ENCODE measurements at regions not wholly inside any gene's neighbourhood (a gene's known extent, or its start where the extent isn't known, plus 50 kb on each side); places are given as distances from the start of the nearest gene placed in this dataset.
A peak's percentile ranks its signal among the peaks of the same experiment; 100 is the strongest.
"Not testable (repeated sequence)": the region's sequence is repeated elsewhere in the genome, so short reads cannot be mapped to it uniquely, and the experiment has no call there.

- H3K4me2 ChIP-seq = no peak overlapping the region
- no peak overlapping the region for H3K4me3 ChIP-seq
- no peak for TF ChIP-seq EZH2 (IDR thresholded peaks at IDR 0.05; ENCODE audit: borderline replicate concordance)
- TF ChIP-seq CTCF (IDR thresholded peaks at IDR 0.05; ENCODE audit: poor library complexity) = peak; percentile 98
- no peak overlapping the region for H2AFZ ChIP-seq
- no peaks in the 10 kb centered on the region for H3K9me2 ChIP-seq (replicated peaks; ENCODE audit: insufficient read depth)
- no peak overlapping the region for H3K27ac ChIP-seq
- 15% methylated on average over 6 of the region's 6 CpGs for WGBS (ENCODE audit: low lambda C conversion rate, missing lambda C conversion rate)
- DNase-seq (ENCODE audit: low spot score) = peak; percentile 81
- no peaks in the 10 kb centered on the region for H4K20me1 ChIP-seq (ENCODE audit: insufficient read depth, poor library complexity, severe bottlenecking)
- H3K9me3 ChIP-seq (ENCODE audit: low read depth) = no peaks in the 10 kb centered on the region
- no peaks in the 10 kb centered on the region for H3K36me3 ChIP-seq (replicated peaks; ENCODE audit: insufficient read depth, low read depth)
- H3K4me1 ChIP-seq (ENCODE audit: insufficient read depth) = no peaks in the 10 kb centered on the region
- H3K27me3 ChIP-seq = no peaks in the 10 kb centered on the region
- H3K79me2 ChIP-seq = no peaks in the 10 kb centered on the region
Measured at GRCh38 chr13:27359199-27359821, 65.1 kb upstream of the GTF3A start.

- Histone ChIP-seq H3K79me2 (no peaks in the 10 kb centered on the region), H4K20me1 (ENCODE audit: insufficient read depth, poor library complexity, severe bottlenecking) (no peaks in the 10 kb centered on the region), H3K27ac (no peak overlapping the region), H3K4me3 (no peak overlapping the region), H3K36me3 (replicated peaks; ENCODE audit: insufficient read depth, low read depth) (no peaks in the 10 kb centered on the region), H2AFZ (no peak overlapping the region), H3K4me2 (no peak overlapping the region), H3K9me2 (replicated peaks; ENCODE audit: insufficient read depth) (no peaks in the 10 kb centered on the region), H3K9me3 (ENCODE audit: low read depth) (no peaks in the 10 kb centered on the region), H3K4me1 (ENCODE audit: insufficient read depth) (no peaks in the 10 kb centered on the region), H3K27me3 (no peaks in the 10 kb centered on the region)
- TF ChIP-seq EZH2 (IDR thresholded peaks at IDR 0.05; ENCODE audit: borderline replicate concordance) (no peak), EZH2phosphoT487 (IDR thresholded peaks at IDR 0.05; ENCODE audit: low read depth, severe bottlenecking, unreplicated experiment) (no peak), CTCF (IDR thresholded peaks at IDR 0.05; ENCODE audit: poor library complexity) (no peak)
- WGBS (ENCODE audit: low lambda C conversion rate, missing lambda C conversion rate) = 85% methylated on average over 9 of the region's 9 CpGs
- no peak for DNase-seq (ENCODE audit: low spot score)
Measured at GRCh38 chr13:27360562-27360961, 63.9 kb upstream of the GTF3A start.

- Histone ChIP-seq H3K27me3 (no peaks in the 10 kb centered on the region), H3K79me2 (no peaks in the 10 kb centered on the region), H4K20me1 (ENCODE audit: insufficient read depth, poor library complexity, severe bottlenecking) (no peaks in the 10 kb centered on the region), H3K4me1 (ENCODE audit: insufficient read depth) (no peaks in the 10 kb centered on the region), H3K27ac (no peak overlapping the region), H3K9me2 (replicated peaks; ENCODE audit: insufficient read depth) (no peaks in the 10 kb centered on the region), H3K36me3 (replicated peaks; ENCODE audit: insufficient read depth, low read depth) (no peaks in the 10 kb centered on the region), H3K4me2 (peak overlapping the region; percentile 98), H2AFZ (peak overlapping the region; percentile 98), H3K4me3 (peak overlapping the region; percentile 53), H3K9me3 (ENCODE audit: low read depth) (no peaks in the 10 kb centered on the region)
- DNase-seq (ENCODE audit: low spot score) = peak; percentile 93
- peak; percentile 90 for TF ChIP-seq CTCF (IDR thresholded peaks at IDR 0.05; ENCODE audit: poor library complexity)
- TF ChIP-seq EZH2 (IDR thresholded peaks at IDR 0.05; ENCODE audit: borderline replicate concordance) = no peak
- 4% methylated on average over 36 of the region's 36 CpGs for WGBS (ENCODE audit: low lambda C conversion rate, missing lambda C conversion rate)
Measured at GRCh38 chr13:27362064-27362751, 62.2 kb upstream of the GTF3A start.

GRCh38 chr13:27363637-27364036 lies 60.8 kb upstream of the GTF3A start:
- not testable (repeated sequence) for H3K9me2 ChIP-seq (replicated peaks; ENCODE audit: insufficient read depth); DNase-seq (ENCODE audit: low spot score); H3K4me1 ChIP-seq (ENCODE audit: insufficient read depth); H3K4me3 ChIP-seq; H3K9me3 ChIP-seq (ENCODE audit: low read depth); H3K4me2 ChIP-seq; H3K36me3 ChIP-seq (replicated peaks; ENCODE audit: insufficient read depth, low read depth); H3K27me3 ChIP-seq; H2AFZ ChIP-seq; H4K20me1 ChIP-seq (ENCODE audit: insufficient read depth, poor library complexity, severe bottlenecking); H3K79me2 ChIP-seq; H3K27ac ChIP-seq
- WGBS (ENCODE audit: low lambda C conversion rate, missing lambda C conversion rate) = 78% methylated on average over 5 of the region's 5 CpGs

All from hepatocyte (in vitro differentiated cells).